ENCODE measurements at regions not wholly inside any gene's neighbourhood (a gene's known extent, or its start where the extent isn't known, plus 50 kb on each side); places are given as distances from the start of the nearest gene placed in this dataset.

DNA sequence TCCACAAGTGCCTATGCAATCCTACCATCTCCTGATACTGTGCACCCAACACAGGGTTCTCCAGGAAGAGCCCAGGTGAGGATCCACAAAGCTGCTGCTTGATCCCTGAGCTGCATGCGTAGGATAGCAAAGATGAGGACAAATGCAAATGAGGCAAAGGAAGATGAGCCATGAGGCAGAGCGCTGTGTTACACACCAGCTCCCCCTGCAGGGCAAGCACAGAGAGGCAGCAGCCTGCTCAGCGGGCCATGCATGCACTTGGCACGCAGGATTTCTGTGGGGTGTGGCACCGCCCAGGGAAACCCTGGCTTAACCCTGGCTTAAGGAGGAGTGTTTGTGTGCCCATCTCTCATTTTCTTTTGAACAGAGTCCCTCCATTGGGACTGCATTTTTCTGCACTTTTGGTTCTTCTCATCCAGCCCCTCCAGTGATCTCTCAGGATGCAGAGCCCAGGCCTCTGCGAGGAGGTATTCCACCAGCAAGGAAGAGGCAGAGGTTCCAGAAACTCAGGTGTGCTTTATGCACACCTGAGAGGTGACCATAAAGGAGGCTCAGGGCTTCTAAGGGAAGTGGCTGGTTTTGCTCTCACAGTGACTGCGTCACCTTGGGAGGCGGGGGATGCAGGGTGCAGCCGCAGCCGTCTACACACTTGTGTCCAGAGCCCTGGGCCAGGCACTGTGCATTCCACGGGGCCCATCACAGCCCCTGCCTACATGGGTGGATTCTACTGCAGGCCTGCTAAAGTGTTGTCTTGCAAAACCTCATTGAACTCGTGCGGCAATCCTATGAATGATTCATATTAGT lies 973.3 kb upstream of the TMEM132C start:
- no peaks in the 10 kb centered on the region for H3K9me3 ChIP-seq
- TF ChIP-seq Cebpa-rat (IDR thresholded peaks at IDR 0.05): no peak
- H3K36me3 ChIP-seq: no peaks in the 10 kb centered on the region
- no peaks in the 10 kb centered on the region for H4K20me1 ChIP-seq
- no peaks in the 10 kb centered on the region for H3K4me1 ChIP-seq
- no peak overlapping the region for H3K4me2 ChIP-seq
- H3K27ac ChIP-seq: no peak overlapping the region
- H3K9ac ChIP-seq: no peak overlapping the region
- H3K4me3 ChIP-seq: no peak overlapping the region
- no peaks in the 10 kb centered on the region for H3K27me3 ChIP-seq

- Histone ChIP-seq H3K4me2 (no peak overlapping the region), H3K27ac (no peak overlapping the region), H3K9me3 (no peaks in the 10 kb centered on the region), H3K27me3 (no peaks in the 10 kb centered on the region), H3K4me1 (no peaks in the 10 kb centered on the region), H3K4me3 (no peak overlapping the region), H4K20me1 (no peaks in the 10 kb centered on the region), H3K9ac (no peak overlapping the region), H3K36me3 (no peaks in the 10 kb centered on the region)
- no peak for TF ChIP-seq Cebpa-rat (IDR thresholded peaks at IDR 0.05)
Measured at GRCh38 chr12:127294651-127295210, 972.2 kb upstream of the TMEM132C start.

DNA sequence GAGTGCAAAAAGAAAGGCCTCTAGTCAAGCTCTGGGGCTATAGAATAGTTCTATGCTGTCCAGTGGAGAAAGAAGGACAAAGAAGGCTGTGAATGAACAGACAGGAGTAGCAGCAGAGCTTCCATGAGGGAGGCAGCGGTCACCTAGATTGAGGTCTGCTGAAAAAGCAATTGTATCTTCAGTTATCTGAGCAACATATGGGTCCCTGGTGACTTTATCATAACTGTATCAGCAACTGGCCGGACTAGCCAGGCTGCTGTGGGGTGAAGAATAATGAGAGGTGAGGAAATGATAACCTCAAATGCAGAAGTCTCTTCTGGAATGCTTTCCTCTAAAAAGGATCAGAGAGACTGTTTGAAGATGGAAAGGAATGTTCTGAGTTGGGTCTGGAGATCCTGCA lies 971.3 kb upstream of the TMEM132C start:
- TF ChIP-seq Cebpa-rat (IDR thresholded peaks at IDR 0.05): no peak
- Histone ChIP-seq H3K27ac (no peak overlapping the region), H4K20me1 (no peaks in the 10 kb centered on the region)

DNA sequence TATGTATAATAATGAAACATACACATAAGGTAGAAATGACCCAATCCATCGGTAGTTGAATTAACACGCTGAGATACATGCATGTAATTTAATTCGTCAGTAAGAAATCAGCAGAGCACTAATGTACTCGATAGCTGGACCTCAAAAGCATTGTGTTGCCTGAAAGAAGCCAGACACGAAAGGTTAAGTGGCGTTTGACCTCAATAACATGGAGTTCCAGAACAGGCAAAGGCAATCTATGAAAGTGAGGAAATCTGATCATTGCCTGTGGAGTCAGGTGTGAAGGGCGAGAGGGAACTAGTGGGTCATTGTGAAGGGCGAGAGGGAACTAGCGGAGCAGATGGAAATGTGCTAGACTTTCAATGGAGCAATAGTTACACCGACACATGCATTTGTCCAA lies 970.4 kb upstream of the TMEM132C start:
- no peak for TF ChIP-seq Cebpa-rat (IDR thresholded peaks at IDR 0.05)
- H3K4me1 ChIP-seq: no peaks in the 10 kb centered on the region
- no peaks in the 10 kb centered on the region for H3K27me3 ChIP-seq
- H3K9me3 ChIP-seq: no peaks in the 10 kb centered on the region
- no peaks in the 10 kb centered on the region for H4K20me1 ChIP-seq
- H3K4me2 ChIP-seq: no peak overlapping the region
- H3K4me3 ChIP-seq: no peak overlapping the region
- H3K36me3 ChIP-seq: no peaks in the 10 kb centered on the region
- H3K9ac ChIP-seq: no peak overlapping the region
- H3K27ac ChIP-seq: no peak overlapping the region

More for the DNA sequence above, 971.3 kb upstream of the TMEM132C start:
- Histone ChIP-seq H3K9ac (no peak overlapping the region), H3K4me2 (no peak overlapping the region), H3K27me3 (no peaks in the 10 kb centered on the region), H3K36me3 (no peaks in the 10 kb centered on the region), H3K4me3 (no peak overlapping the region), H3K9me3 (no peaks in the 10 kb centered on the region), H3K4me1 (no peaks in the 10 kb centered on the region)

DNA sequence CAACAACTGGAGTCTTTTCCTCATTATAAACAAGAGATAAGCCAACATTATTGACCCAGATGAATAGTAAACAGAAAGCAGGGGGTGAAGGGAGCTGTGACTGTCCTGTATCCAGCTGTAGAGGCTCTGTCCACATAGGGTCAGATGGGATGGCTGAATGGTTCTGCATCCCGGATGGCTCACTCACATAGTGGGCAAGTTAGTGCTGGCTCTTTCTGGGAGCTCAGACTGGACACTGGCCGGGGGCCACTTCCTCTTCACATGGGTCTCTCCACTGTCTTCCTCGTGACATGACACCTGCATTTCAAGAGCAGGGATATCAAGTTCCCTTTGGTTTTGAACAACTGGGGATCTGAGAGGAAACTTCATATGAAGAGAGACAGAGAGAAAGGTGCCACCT lies 969.6 kb upstream of the TMEM132C start:
- Histone ChIP-seq H3K4me1 (no peaks in the 10 kb centered on the region), H3K36me3 (no peaks in the 10 kb centered on the region), H3K27ac (no peak overlapping the region), H4K20me1 (no peaks in the 10 kb centered on the region), H3K9ac (no peak overlapping the region), H3K9me3 (no peaks in the 10 kb centered on the region), H3K4me2 (no peak overlapping the region), H3K4me3 (no peak overlapping the region), H3K27me3 (no peaks in the 10 kb centered on the region)
- TF ChIP-seq Cebpa-rat (IDR thresholded peaks at IDR 0.05): no peak

GRCh38 chr12:127300075-127300474 lies 966.9 kb upstream of the TMEM132C start:
- H4K20me1 ChIP-seq: no peaks in the 10 kb centered on the region
- H3K27me3 ChIP-seq: no peaks in the 10 kb centered on the region
- H3K4me1 ChIP-seq: no peaks in the 10 kb centered on the region
- H3K27ac ChIP-seq: no peak overlapping the region
- no peak overlapping the region for H3K9ac ChIP-seq
- no peaks in the 10 kb centered on the region for H3K36me3 ChIP-seq
- H3K9me3 ChIP-seq: no peaks in the 10 kb centered on the region
- no peak overlapping the region for H3K4me2 ChIP-seq
- no peak overlapping the region for H3K4me3 ChIP-seq
- no peak for TF ChIP-seq Cebpa-rat (IDR thresholded peaks at IDR 0.05)

- Histone ChIP-seq H3K9ac (no peak overlapping the region), H3K36me3 (no peaks in the 10 kb centered on the region), H3K27ac (no peak overlapping the region), H3K27me3 (no peaks in the 10 kb centered on the region), H3K4me1 (no peaks in the 10 kb centered on the region), H3K4me3 (no peak overlapping the region), H4K20me1 (no peaks in the 10 kb centered on the region), H3K4me2 (no peak overlapping the region), H3K9me3 (no peaks in the 10 kb centered on the region)
- no peak for TF ChIP-seq Cebpa-rat (IDR thresholded peaks at IDR 0.05)
Measured at GRCh38 chr12:127300753-127301152, 966.2 kb upstream of the TMEM132C start.

DNA sequence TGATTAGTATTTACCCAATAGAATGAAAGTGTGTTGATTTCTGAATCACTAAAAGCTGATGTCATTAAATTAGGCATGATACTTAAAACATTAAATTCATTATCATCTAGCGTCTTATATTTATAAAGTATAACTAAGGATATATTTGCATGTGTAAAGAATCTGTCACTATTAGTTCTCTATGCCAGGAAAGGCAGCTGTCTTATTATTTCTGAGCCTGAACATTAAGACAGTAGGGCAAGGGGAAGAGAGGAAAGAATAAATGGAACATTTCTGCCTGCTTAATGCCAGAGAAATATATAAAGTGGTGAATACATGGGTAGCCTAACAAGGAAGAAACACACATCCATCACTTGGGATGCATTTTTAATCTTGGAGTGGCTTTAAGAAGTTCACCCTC lies 965.1 kb upstream of the TMEM132C start:
- no peak overlapping the region for H3K4me3 ChIP-seq
- H3K36me3 ChIP-seq: no peaks in the 10 kb centered on the region
- no peak overlapping the region for H3K27ac ChIP-seq
- no peaks in the 10 kb centered on the region for H3K4me1 ChIP-seq
- H3K27me3 ChIP-seq: no peaks in the 10 kb centered on the region
- no peaks in the 10 kb centered on the region for H3K9me3 ChIP-seq
- no peak overlapping the region for H3K4me2 ChIP-seq
- H4K20me1 ChIP-seq: no peaks in the 10 kb centered on the region
- no peak overlapping the region for H3K9ac ChIP-seq
- TF ChIP-seq Cebpa-rat (IDR thresholded peaks at IDR 0.05): no peak

DNA sequence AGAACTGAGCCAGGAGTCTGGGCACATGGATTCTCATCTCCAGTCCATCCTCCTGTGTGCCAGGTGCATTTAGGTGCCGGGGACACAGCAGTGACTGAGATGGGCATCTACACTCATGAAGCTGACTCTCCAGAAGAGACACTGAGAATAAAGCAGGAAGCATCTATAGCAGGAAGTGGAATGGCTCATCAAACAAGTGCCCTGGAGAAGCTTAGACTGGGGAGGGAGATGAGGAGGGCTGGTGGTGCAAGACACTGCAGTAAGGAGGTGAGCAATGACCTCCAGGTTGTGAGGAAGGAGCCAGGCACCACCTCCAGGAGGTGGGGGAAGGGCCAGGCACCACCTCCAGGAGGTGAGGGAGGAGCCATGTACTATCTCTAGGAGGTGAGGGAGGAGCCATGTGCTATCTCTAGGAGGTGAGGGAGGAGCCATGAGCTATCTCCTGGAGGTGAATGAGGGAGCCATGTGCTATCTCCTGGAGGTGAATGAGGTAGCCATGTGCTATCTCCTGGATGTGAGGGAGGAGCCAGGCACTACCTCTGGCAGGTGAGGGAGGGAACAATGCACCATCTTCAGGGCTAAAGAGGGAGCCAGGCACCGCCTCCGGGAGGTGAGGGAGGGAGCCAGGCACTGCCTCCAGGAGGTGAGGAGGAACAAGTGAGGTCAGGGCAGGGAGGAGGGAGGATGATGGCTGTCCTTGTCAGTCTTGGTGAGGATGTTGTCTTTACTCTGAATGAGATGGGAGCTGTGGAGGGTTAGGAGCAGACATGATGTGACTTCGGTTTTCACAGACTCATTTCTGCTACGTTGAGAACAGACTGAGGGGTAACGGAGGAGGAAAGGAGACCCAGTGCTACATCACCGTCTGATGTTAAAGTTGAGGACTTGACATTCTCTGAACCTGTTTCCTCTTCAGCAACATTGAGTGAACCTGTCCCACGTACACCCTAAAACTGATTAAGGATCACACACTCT lies 961.9 kb upstream of the TMEM132C start:
- no peaks in the 10 kb centered on the region for H3K27me3 ChIP-seq
- H3K9ac ChIP-seq: no peak overlapping the region
- H3K4me3 ChIP-seq: no peak overlapping the region
- H4K20me1 ChIP-seq: no peaks in the 10 kb centered on the region
- no peak overlapping the region for H3K4me2 ChIP-seq
- no peaks in the 10 kb centered on the region for H3K36me3 ChIP-seq
- H3K4me1 ChIP-seq: no peaks in the 10 kb centered on the region
- TF ChIP-seq Cebpa-rat (IDR thresholded peaks at IDR 0.05): no peak
- no peaks in the 10 kb centered on the region for H3K9me3 ChIP-seq
- H3K27ac ChIP-seq: no peak overlapping the region
